Breast epithelium (tissue), 3 donors: ENCODE measurements at regions not wholly inside any gene's neighbourhood (a gene's known extent, or its start where the extent isn't known, plus 50 kb on each side); places are given as distances from the start of the nearest gene placed in this dataset.

ENCODE experiments used
- CTCF ChIP-seq, 3 donors: fragments of 450-650 bp; IDR thresholded peaks; one replicate each; pipeline ENCODE4 v1.5.1; 2016 to 2017; ENCODE audit warnings: antibody characterized with exemption in 3 of 3, mild to moderate bottlenecking in 3 of 3, moderate library complexity in 3 of 3
- POLR2A ChIP-seq: fragments of 450-650 bp; IDR thresholded peaks from one replicate; pipeline ENCODE4 v1.6.1; 2016; ENCODE audit warnings: antibody characterized with exemption, mild to moderate bottlenecking, moderate library complexity
- POLR2AphosphoS5 ChIP-seq, 3 donors: sonication (generic); formaldehyde crosslinking; IDR thresholded peaks; one replicate each; pipeline ENCODE4 v1.6.1; 2017; ENCODE audit warnings: antibody characterized with exemption in 3 of 3

- no peak for TF ChIP-seq CTCF (IDR thresholded peaks at IDR 0.05)
- no peak for TF ChIP-seq POLR2A
- TF ChIP-seq POLR2AphosphoS5 (IDR thresholded peaks at IDR 0.05) = no peak
Measured at GRCh38 chr7:33837356-33837851, 67.9 kb upstream of the BMPER start.
